Activated T-cell treated with anti-CD3 and anti-CD28 coated beads for 24 hours (primary cell): ENCODE measurements at regions not wholly inside any gene's neighbourhood (a gene's known extent, or its start where the extent isn't known, plus 50 kb on each side); places are given as distances from the start of the nearest gene placed in this dataset.
A peak's percentile ranks its signal among the peaks of the same experiment; 100 is the strongest.

ENCODE experiments used
- DNase-seq: peaks from one replicate; pipeline ENCODE4 v3.0.0-alpha.2; 2020; ENCODE audit warnings: low read depth

DNA sequence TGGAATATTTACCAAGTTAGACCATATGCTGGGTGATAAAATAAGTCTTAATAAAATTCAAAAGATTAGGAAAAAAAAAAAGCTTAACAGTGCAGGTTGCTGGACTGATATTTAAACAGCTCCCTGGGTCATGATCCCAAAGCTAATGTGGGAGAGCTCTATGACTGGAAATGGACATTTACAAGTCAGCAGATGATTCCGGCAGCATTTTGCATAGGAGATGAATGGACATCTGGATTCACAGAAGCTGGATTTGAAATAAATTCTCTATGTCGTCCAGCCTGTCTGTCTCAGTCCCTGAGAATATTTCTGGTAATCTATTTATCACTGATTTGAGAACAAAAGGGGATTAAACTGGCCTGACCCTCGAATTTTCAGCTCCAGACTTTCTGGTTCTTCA, 52.3 kb upstream of the KLHL25 start:
- DNase-seq, result no peak

DNA sequence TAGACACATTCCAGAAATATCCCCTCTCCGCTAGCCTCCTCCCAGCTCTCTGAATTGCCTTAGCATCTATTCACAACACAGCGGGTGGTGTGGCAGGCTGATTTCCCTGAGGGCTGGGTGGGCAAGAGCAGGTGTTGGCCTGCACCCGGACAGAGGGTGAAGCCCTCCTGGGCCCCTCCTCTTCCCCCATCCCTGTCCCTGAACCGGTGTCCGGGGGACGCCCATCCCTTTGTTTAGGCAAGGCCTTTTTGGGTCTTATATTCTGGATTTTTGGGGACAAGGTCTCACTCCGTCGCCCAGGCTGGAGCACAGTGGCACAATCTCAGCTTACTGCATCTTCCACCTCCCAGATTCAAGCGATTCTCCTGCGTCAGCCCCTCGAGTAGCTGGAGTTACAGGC, 55.2 kb upstream of the KLHL25 start:
- no peak for DNase-seq

DNA sequence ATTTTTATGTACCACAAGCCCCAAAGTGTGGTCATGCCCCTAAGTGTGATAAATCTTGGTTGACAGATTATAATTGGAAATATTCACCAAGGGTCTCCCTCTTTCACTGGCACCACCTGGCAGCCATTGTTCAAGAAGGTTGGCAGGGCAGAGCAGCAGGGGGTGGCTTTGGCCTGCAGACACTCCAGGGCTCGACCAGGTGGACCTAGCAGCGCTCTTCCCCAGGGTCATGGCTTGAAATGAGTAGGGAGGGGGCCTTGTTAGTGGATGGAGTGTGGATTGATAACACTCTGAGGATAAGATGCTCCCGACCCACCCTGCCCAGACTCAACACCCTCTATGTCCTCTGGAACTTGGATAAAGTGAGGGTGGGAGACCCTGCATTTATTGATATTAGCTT, 58.2 kb upstream of the KLHL25 start:
- no peak for DNase-seq

DNA sequence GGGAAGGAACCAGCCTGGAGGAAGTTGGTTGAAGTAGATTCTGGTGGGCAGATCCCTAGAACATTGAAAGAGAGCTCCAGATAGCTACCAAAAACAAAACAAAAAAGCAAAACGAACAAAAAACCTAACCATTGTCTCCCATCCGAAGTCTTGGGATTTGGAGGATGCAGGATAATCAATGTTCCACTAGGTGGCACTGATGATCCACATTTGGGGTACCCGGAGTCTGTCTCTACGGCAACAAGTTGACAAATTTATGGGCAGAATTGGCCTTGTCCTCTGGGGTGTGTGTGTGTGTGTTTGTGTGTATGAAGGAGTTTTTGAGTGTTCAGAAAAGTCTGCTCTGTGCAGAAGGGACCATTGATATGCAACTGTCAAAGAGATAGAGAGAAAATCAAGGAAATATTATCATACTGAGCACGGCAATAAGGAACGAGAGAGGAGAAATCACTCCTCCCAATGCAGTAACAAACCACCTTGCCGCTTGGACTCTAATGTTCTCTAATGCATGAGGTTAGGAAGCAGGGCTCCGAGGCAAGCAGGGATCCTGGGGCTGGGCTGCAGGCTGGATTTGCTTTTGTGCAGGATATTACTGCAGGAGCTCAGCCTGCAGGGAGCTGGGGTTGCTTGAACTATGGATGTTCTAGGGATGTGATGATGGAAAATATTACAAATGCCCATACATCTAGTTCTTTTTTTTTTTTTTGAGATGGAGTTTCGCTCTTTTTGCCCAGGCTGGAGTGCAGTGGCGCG, 59.8 kb upstream of the KLHL25 start:
- DNase-seq, result peak; percentile 41

DNA sequence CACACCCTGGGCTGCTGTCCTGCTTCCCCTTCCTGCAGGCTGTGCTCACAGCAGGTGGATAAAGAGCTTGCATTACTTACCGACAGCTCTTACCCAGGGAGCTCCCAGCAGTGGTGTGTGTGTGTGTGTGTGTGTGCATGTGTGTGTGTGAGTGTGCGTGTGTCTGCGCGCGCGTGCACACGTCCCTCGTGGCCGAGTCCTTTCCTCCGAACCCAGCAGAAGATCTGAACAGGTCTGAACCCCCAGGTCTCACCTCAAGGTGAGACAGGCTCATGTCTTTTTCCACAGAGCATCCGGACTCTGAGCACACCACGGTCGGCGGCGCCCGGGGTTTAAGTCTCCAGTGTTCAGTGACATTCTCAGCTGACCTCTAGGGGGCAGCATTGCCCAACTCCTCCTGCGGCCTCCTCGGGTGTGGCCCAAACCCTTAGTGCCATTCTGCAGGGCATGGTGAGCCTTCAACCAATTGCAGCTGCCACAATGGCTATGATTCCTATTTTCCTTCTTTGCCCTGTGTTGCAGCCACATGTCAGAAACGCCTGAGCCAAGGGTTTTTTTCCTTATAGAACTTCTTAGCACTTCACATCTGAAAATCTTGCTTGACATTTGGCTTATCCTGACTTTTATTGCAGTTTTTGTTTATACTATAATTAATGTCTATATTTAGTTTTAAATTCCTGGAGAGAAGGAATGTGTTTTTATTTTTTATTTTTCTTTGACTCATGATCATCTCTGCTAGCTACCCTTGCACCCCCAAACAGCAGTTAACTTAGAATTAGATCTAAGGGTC, 64.1 kb upstream of the KLHL25 start:
- DNase-seq, result peak; percentile 73

DNA sequence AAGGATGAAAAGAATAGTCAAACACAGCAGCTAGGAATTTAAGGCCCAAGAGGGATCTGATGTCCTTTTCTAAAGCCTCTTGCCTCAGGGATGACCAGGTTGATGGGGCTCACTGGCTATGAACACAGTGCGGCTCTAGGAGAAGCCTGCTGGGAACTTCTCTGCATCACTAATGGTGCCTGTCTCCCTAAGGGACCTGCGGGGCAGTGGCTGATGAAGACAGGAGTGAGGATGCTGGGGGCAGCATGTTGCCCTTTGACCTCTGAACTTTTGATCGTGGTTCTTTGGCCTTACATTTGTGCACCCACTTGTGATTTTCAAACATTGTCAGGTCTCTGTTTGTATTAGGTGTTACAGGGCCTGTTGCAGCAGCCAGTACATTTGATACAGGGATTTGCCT, 64.9 kb upstream of the KLHL25 start:
- DNase-seq, result no peak

DNA sequence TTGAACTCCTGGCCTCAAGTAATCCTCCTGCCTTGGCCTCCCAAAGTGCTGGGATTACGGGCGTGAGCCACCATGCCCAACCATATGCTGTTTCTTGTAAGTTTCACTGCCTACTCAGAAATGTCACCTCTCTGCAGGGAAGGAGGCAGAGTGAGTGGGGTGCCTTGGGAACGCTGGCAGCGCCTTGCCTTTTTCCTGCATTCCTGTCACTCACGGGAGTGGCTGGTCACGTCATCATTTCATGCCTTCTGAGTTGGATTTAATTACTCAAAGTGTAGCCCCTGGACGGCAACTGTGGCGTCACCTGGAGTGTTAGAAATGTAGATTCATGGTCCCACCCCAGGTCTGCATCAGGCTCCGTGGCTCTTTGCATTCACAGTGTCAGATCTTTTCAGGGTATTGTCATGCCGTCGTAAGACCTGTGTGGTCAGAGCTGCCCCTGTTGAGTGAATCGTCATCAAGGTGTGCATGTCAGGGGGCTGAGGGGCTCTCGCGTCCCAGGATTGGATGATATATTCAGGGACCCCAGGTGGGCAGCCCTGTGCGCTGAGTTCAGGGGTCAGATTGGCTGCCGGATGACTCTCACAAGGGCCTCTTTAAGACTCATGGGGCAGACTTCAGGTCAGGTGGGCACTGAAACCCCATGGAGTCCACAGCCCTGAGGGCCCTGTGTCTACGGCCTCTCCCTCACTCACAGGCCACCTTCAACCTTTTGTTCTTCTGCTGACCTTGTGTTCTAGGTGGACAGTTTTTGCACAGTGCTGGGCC, 65.9 kb upstream of the KLHL25 start:
- no peak for DNase-seq

DNA sequence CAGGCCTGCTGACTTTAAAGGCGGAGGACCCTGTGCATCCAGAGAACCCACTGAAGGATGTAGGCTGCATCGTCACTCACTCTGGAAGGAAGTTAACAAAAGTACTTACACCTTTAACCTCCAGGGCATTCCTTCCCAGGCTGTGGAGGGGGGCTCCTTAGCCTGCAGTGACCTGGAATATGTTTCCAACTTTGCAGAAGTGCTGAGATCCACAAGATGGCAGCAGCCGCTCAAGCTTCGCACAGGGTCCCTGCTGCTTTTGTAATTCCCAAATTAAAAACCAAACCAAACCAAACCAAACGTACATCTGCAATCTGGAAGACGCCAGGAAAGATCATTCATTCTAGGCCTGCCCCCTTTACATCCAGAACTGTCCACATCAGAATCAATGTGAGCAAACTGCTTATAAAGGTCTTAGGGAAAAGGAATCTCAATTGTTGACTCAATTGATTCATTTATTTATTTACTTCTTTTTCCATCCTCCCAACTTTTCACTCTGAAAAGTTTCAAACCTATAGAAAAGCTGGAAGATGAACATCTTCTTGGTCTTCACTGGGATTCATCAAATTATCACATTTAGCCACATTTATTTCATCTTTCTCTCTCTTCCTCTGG, 70.5 kb upstream of the KLHL25 start:
- DNase-seq, result no peak

DNA sequence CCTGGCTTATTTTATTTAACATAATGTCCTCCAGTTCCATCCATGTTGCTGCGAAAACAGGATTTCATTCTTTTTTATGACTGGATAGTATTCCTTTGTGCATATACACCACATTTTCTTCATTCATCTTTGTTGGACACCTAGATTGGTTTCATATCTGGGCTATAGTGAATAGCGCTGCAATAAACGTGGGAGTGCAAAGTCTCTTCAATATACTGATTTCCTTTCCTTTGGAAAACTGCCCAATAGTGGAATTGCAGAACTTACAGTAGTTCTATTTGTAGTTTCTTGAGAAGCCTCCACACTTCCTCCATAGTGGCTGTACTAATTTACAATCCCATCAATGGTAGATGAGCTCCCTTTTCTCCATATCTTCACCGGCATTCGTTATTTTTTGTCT, 72.5 kb upstream of the KLHL25 start:
- DNase-seq, result no peak

DNA sequence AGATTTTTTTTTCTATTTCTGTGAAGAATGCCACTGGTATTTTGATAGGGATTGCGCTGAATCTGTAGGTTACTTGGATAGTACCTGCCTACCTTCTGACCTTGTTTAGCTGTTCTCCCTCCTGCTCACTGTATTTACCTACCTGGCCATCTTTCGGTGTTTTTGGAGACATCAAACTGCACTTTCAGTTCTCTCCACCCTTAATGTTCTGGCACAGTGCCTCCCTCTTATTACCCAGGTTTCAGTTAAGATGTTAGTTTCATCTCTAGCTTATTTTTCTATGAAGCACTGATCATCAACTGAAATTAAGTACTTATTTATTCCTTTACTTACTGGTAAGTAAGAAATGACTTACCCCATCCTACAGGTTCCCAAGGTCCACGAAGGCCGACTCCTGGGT, 74.4 kb upstream of the KLHL25 start:
- DNase-seq, result no peak

DNA sequence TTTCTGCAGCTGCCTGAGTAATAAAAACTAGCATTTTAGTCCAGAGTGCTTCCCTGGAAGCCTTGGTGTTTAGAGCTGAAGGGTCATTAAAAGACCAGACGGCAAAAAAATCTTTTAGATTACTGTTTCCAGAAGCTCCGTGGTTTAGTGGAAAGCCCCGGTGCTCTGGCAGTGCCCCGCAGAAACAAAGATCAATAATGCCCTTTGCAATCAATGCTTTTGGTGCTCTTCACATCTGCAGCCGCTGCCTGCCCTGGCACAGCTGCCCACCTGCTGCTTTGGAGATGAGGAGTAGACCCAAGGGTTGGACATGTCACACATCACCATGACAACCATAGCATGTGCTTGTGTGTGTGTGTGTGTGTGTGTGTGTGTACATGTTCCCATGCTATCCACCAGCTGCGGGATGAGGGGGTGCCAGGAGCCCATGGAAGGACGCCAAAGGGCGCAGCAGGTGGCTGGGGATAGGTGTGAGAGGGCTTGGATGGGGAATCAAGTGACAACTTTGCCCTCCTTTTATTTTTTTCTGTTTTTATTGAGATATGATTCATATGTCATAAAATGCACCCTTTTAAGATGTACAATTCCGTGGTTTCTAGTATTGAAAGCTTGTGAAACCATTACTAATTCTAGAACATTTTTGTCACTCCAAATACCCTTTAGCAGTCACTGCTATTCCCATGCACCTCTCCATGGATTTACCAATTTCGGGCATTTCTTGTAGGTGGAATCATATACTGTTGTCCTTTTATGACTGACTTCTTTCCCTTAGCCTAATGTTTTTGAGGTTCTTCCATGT, 75.7 kb upstream of the KLHL25 start:
- DNase-seq, result no peak

DNA sequence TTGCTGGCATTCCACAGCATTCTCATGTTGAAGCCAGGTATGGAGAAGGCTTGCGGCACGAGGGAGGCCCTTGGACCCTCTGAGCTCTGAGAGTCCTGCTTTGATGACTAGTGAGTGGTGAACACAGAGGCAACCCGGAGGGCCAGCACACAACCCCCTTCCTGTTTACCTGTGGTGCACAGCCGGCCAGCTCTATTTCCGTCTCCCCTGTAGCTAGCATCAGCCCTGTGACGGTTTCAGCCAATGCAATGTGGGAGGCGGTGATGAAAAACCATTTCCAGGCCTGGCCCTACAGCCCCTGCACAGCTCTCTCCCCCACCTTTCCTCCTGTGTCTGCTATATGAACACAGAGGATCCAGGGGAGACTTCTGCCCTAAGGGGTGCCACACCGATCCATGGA, 76.8 kb upstream of the KLHL25 start:
- DNase-seq, result no peak

DNA sequence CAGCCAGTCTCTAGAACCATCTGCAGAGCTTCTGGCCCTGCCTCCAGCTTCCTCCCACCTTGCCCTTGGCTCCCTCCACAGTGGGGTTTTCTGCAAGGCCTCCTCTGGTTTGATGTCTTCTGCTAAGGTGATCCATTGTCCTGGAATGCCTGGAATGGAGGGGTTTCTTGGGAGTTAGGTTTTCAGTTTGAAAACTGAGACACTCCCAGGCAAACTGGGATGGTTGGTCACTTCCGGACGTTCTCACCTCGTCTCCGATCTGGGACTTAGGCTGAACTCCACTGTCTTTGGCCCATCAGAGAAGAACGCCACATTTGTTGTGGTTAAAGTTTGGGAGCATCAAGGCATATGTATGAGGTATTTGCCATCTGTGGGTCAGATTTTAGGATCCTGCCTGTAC, 77.4 kb upstream of the KLHL25 start:
- no peak for DNase-seq

DNA sequence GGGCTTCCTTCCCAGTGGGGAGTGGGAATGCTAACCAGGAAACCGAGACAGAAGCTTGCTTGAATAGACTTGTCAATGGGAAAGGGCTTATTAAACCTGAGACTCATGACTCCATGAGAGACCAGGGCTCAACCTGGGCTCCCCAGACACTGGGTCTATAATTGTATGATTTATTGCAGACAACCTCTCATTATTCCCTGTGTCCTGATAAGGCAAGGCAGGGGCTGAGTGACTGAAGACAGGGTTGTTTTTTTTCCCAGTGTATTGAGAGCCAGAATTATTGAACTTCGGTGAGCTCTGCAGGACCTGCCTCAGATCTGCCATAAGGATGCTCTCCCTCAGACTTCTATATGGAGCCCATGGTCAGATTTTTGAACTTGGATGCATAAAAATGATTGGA, 79.5 kb upstream of the KLHL25 start:
- no peak for DNase-seq

DNA sequence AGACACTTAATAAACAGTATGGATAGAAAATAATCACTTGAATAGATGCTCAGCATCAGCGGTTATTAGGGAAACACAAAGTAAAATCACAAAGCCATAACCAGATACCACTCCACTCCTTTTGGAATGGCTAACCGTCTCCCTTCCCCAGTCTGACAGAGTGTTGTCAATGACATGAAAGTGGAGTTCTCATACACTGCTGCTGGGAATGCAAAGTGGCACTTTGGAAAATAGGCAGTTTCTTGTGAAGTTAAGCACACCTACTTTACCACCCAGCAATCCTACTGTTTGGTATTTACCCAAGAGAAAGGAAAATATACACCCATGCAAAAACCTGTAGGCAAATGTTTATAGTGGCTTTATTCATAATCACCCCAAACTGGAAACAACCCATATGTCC, 81.0 kb upstream of the KLHL25 start:
- DNase-seq, result no peak

DNA sequence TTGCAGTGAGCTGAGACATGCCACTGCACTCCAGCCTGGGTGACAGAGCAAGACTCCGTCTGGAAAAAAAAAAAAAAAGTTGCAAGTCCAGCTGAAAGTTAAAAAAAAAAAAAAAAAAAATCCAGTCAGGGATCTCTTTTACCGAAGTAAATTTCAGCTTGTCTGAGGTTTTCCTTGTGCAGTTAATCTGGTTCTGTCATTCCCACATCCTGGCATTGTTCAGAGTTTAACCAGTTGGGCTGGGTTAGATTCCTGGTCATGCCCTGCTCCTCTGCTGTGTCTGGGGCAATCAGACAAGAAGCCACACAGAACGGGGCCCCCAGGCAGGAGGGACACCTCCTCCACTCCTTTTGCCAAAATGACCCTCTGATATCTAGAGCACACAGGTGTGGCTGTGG, 84.1 kb upstream of the KLHL25 start:
- DNase-seq, result no peak

DNA sequence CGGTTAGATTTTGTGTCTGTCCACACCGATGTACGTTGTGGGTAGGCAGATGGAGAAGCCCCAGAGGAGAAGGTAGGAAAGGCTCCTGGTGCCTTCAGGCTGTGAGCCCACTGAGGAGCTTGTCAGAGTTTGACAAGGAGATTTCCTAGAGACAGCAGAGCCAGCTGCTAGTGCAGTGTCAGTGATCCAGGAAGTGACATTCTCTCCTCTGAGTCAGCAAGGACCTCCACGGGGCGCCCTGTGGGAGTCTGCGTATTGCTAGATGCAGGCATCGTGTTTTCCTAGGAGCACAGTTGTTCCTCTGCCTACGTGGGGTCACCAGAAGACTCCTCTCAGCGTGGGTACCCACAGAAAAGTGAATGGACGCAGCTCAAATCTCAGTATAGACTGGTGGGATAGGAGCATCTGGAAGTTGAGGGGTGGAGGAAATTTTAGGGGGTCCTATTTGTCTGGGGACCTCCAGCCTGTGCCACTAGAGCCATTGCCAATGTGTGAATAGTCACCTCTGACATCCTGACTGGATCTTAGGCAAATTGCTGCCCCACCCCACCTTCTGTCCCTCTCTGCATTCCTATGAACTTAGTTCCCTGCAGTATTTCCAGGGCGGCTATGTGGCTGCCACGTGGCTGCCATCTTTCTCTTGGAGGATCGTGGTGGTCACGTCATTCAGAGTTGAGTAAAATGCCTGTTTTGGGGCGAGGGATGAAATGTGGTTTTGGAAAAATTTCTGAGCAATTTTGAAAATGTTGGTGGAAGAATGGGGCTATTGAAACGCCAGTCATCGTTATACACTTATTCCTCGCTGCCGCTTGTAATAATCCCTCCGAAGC, 84.8 kb upstream of the KLHL25 start:
- no peak for DNase-seq

DNA sequence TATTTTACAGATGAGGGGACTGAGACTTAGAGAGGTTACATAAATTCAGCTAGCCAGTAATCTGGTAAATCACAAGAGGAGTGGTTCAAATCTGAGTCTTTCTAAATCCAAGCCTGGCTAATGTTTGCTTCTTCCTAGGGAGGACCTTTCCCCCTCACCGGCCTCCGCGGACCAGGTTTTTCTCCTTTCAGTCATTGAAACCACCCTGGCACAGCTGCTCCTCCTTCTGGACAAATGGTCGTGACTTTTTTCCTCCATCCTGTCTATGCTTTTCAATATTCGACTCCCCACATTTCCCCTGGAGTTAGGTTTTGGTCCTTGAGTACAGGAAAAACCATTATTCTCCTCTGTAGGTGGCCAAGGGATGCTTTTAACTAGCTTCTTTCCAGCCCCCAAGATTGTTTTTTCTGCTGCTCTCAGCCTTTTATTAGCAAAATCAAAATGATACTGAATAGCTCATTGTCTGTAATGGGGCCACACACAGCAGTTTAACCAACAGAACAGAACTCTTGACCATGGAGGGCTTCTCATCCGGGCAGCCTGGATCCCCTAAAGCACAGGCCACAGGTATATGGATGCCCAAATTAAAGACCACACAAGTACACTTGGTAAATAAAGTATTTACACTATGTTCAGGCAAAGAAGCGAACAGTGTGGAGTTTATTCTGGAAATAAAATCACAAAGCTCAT, 85.9 kb upstream of the KLHL25 start:
- no peak for DNase-seq

DNA sequence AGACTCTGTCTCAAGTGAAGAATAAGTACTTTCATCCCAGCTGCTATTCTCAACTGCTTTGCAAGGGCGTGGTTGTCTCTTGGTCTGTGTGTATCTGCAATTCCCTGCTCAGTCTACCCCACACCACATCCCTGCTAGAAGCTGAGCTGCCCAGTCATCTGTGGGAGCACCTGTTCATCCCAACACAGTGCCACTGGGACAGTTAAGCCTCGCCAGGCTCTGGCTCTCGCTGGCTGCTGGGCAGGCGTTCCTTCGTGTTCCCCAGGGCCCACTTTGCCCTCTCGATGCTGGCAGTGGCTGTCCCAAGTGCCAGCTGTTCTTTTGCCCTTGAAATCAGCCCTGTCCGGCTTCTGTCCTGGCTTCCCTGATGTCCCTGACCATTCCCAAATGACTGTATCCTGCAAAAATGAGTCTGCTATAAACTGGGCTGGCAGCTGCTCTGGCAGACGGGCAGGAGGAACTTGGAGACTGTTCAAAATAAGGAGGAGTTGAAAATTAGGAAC, 91.6 kb upstream of the KLHL25 start:
- DNase-seq, result no peak
